MM.1S (cell line): ENCODE measurements at regions not wholly inside any gene's neighbourhood (a gene's known extent, or its start where the extent isn't known, plus 50 kb on each side); places are given as distances from the start of the nearest gene placed in this dataset.
A peak's percentile ranks its signal among the peaks of the same experiment; 100 is the strongest.

Source experiments
- DNase-seq: peaks from one replicate; pipeline ENCODE4 v3.0.0-alpha.2; 2015
- H2AFZ ChIP-seq: fragments of 300-600 bp; sonication (generic); 2 replicates; pipeline ENCODE4 v1.6.0; 2016; ENCODE audit warnings: antibody characterized with exemption, low read length
- H3F3A ChIP-seq: fragments of 300-600 bp; sonication (generic); 2 replicates; pipeline ENCODE4 v1.6.1; 2016; ENCODE audit warnings: mild to moderate bottlenecking, antibody characterized with exemption, low read length, moderate library complexity, mixed read lengths; ENCODE audit not compliant: insufficient read depth
- H3K27ac ChIP-seq: fragments of 300-600 bp; sonication (generic); 2 replicates; pipeline ENCODE4 v1.5.1; 2016; ENCODE audit warnings: mild to moderate bottlenecking, low read length
- H3K27me3 ChIP-seq: fragments of 300-600 bp; sonication (generic); replicated peaks from 2 replicates; pipeline ENCODE4 v1.6.0; 2016; ENCODE audit warnings: low read length; ENCODE audit not compliant: insufficient read depth
- H3K36me3 ChIP-seq: fragments of 300-600 bp; sonication (generic); replicated peaks from 2 replicates; pipeline ENCODE4 v1.6.1; 2016; ENCODE audit warnings: mild to moderate bottlenecking, low read length, mixed read lengths; ENCODE audit not compliant: insufficient read depth
- H3K4me1 ChIP-seq: fragments of 300-600 bp; sonication (generic); 2 replicates; pipeline ENCODE4 v1.6.1; 2016; ENCODE audit warnings: low read length, mixed read lengths
- H3K4me2 ChIP-seq: fragments of 300-600 bp; sonication (generic); 2 replicates; pipeline ENCODE4 v1.6.0; 2016; ENCODE audit warnings: low read depth, low read length
- H3K4me3 ChIP-seq: fragments of 300-600 bp; sonication (generic); 2 replicates; pipeline ENCODE4 v1.5.1; 2016; ENCODE audit warnings: low read length, mixed read lengths
- H3K79me2 ChIP-seq: fragments of 300-600 bp; sonication (generic); 2 replicates; pipeline ENCODE4 v1.6.1; 2016; ENCODE audit warnings: mixed run types, low read length, mixed read lengths
- H3K9ac ChIP-seq: fragments of 300-600 bp; sonication (generic); 2 replicates; pipeline ENCODE4 v1.6.1; 2016; ENCODE audit warnings: low read length, mixed read lengths
- H3K9me2 ChIP-seq: fragments of 300-600 bp; sonication (generic); replicated peaks from 2 replicates; pipeline ENCODE4 v1.6.1; 2016; ENCODE audit warnings: mild to moderate bottlenecking, low read length, mixed read lengths; ENCODE audit not compliant: insufficient read depth
- H3K9me3 ChIP-seq: fragments of 300-600 bp; sonication (generic); replicated peaks from 2 replicates; pipeline ENCODE4 v1.6.1; 2016; ENCODE audit warnings: mild to moderate bottlenecking, low read length, mixed read lengths; ENCODE audit not compliant: insufficient read depth
- H4K20me1 ChIP-seq: fragments of 300-600 bp; sonication (generic); 2 replicates; pipeline ENCODE4 v1.6.1; 2016; ENCODE audit warnings: mild to moderate bottlenecking, low read length, moderate library complexity, mixed read lengths; ENCODE audit not compliant: insufficient read depth
- CTCF ChIP-seq: fragments of 300-600 bp; sonication (generic); IDR thresholded peaks from 2 replicates; pipeline ENCODE4 v1.5.1; 2016; ENCODE audit warnings: antibody characterized with exemption, low read length, mixed read lengths
- EZH2 ChIP-seq: fragments of 300-600 bp; sonication (generic); optimal IDR thresholded peaks from 2 replicates; pipeline ENCODE3; 2017; ENCODE audit warnings: low read depth, mild to moderate bottlenecking, antibody characterized with exemption, low read length, mixed read lengths
- EZH2phosphoT487 ChIP-seq: fragments of 300-600 bp; sonication (generic); IDR thresholded peaks from 2 replicates; pipeline ENCODE4 v1.6.1; 2018; ENCODE audit warnings: antibody characterized with exemption, low read length

DNA sequence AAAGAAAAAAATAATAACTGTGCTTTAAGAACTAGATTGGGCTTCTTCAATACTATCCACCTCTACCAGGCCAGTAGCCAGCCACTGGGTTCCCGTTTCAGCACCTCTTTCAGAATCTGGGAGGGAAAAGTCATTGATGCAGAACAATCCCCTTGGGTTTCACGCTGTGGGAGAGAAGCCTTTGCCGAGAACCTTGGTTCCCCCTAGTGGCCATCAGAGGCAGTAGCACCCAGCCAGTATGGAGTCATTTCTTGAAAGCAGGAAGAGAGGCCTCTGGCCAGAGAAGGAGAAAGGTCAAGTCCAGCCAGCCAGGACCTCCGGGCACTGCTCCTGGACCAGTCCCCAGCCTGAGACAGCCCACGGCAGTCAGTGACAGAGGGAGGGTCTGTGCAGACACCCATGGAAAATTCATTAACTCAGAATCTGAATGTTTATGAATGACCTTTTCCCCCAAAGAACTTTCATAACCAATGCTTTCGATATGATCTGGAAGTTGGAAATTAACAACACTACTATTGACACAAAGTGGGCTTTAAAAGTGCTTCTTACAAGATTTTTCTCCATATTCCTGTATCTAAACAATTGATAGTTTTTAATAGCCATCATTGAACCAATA is 51.2 kb upstream of the CDH5 start:
- no peaks in the 10 kb centered on the region for H3K9me3 ChIP-seq
- no peaks in the 10 kb centered on the region for H3K36me3 ChIP-seq
- peak; percentile 94 for TF ChIP-seq CTCF
- TF ChIP-seq EZH2: no peak
- TF ChIP-seq EZH2phosphoT487: no peak
- no peaks in the 10 kb centered on the region for H3K9me2 ChIP-seq
- H3K27ac ChIP-seq: no peak overlapping the region
- H3K27me3 ChIP-seq: no peaks in the 10 kb centered on the region; the same call in 1 of the 2 replicates
- H2AFZ ChIP-seq: peak overlapping the region; percentile 95
- no peaks in the 10 kb centered on the region for H4K20me1 ChIP-seq
- peaks cover 4% of the 10 kb centered on the region for H3K4me1 ChIP-seq
- H3F3A ChIP-seq: no peaks in the 10 kb centered on the region
- peak overlapping the region; percentile 38; the same call in 1 of the 2 replicates for H3K9ac ChIP-seq
- H3K4me3 ChIP-seq: no peak overlapping the region; the same call in 1 of the 2 replicates
- no peaks in the 10 kb centered on the region for H3K79me2 ChIP-seq
- DNase-seq: peak; percentile 69
- peak overlapping the region; percentile 76; the same call in 1 of the 2 replicates for H3K4me2 ChIP-seq

DNA sequence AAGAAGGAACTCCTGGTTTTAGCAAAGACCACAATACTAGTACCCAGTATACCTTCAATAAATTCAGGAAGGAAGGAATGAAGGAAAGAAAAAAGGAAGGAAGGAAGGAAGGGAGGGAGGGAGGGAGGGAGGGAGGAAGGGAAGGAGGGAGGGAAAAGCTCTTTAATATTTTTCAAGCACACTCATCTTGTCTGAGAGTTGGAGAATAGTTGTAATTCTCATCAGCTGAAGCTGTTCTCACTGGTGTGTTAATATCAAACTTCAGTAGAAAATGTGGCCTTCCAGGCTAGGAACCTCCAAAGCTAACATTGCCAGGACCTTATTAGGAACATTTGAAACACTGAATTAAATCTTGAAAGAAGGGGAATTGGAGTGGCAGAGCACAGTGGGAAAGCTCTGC is 55.2 kb upstream of the CDH5 start:
- Histone ChIP-seq H3K4me1 (peaks cover 4% of the 10 kb centered on the region), H2AFZ (no peak overlapping the region), H3K4me2 (no peak overlapping the region), H3K9me3 (no peaks in the 10 kb centered on the region), H3K79me2 (no peaks in the 10 kb centered on the region), H3K9ac (no peak overlapping the region), H4K20me1 (no peaks in the 10 kb centered on the region), H3K27me3 (peaks cover 6% of the 10 kb centered on the region), H3K27ac (no peak overlapping the region), H3F3A (no peaks in the 10 kb centered on the region), H3K4me3 (no peak overlapping the region), H3K9me2 (no peaks in the 10 kb centered on the region), H3K36me3 (no peaks in the 10 kb centered on the region)
- TF ChIP-seq EZH2 (no peak), EZH2phosphoT487 (no peak), CTCF (no peak)
- DNase-seq: no peak

DNA sequence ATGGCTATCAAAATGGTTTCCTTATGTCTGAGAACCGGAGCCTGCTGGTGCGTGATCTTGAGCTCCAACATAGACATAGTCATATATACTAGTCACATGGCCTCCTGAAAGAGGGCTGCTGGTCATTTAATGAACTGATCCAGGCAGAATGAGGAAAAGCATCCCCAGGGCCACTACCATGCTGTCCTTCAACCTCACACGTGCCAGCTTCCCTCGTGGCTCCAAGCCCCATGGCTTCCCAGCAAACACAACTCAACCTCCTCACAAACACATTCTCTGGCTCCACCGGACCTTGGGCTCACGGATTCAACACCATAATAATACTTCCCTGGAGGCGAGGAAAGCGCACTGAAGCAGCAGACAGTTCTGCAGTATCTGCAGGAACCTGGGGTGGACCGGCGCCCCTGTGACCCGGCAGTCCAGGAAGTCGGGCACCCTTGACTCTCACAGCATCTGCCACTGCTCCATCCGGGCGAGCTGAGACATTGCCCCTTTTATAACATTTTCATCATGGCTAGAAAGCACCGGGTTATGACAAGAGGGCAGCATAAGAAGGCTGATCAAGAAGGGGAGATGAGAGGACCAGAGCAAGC is 57.2 kb upstream of the CDH5 start:
- TF ChIP-seq CTCF: no peak
- TF ChIP-seq EZH2: no peak
- no peak for TF ChIP-seq EZH2phosphoT487

More for the DNA sequence above, 57.2 kb upstream of the CDH5 start:
- no peak overlapping the region for H3K4me2 ChIP-seq
- peaks cover 6% of the 10 kb centered on the region for H3K27me3 ChIP-seq
- H3K9me3 ChIP-seq: no peaks in the 10 kb centered on the region
- H3K27ac ChIP-seq: no peak overlapping the region
- H3K79me2 ChIP-seq: no peaks in the 10 kb centered on the region
- no peaks in the 10 kb centered on the region for H4K20me1 ChIP-seq
- H3K4me1 ChIP-seq: no peaks in the 10 kb centered on the region
- H3K36me3 ChIP-seq: no peaks in the 10 kb centered on the region
- no peaks in the 10 kb centered on the region for H3K9me2 ChIP-seq
- no peak for DNase-seq
- no peak overlapping the region for H2AFZ ChIP-seq
- no peak overlapping the region for H3K4me3 ChIP-seq
- H3K9ac ChIP-seq: no peak overlapping the region
- H3F3A ChIP-seq: no peaks in the 10 kb centered on the region
